ENCODE measurements at regions not wholly inside any gene's neighbourhood (a gene's known extent, or its start where the extent isn't known, plus 50 kb on each side); places are given as distances from the start of the nearest gene placed in this dataset.

GRCh38 chr15:70361106-70361505, 263.4 kb upstream of the TLE3 start:
- Histone ChIP-seq H3K79me2 (ENCODE audit: insufficient read depth, low read length) (no peaks in the 10 kb centered on the region), H2BK120ac (ENCODE audit: low read depth, low read length, poor library complexity, severe bottlenecking) (no peak overlapping the region), H2BK5ac (ENCODE audit: insufficient read length, low read length) (no peak overlapping the region), H3K4me2 (ENCODE audit: insufficient read depth, insufficient read length, low read length) (no peak overlapping the region), H3K9me3 (ENCODE audit: control insufficient read depth, low read depth, low read length) (no peaks in the 10 kb centered on the region), H3K27ac (ENCODE audit: insufficient read length, low read depth, low read length) (no peak overlapping the region), H3K23ac (ENCODE audit: insufficient read length, low read depth, low read length) (no peak overlapping the region), H4K20me1 (ENCODE audit: control insufficient read depth, insufficient read depth, insufficient read length) (no peaks in the 10 kb centered on the region), H2BK12ac (ENCODE audit: insufficient read length, low read depth, low read length) (no peak overlapping the region), H4K5ac (ENCODE audit: insufficient read length, low read depth, low read length) (no peak overlapping the region), H2AFZ (ENCODE audit: low read length) (no peak overlapping the region), H3T11ph (ENCODE audit: low read length) (no peak overlapping the region), H2AK5ac (ENCODE audit: insufficient read length, low read length) (no peak overlapping the region), H3K79me1 (ENCODE audit: insufficient read depth, low read depth, low read length, poor library complexity, severe bottlenecking) (no peaks in the 10 kb centered on the region), H2BK15ac (ENCODE audit: low read depth, low read length) (no peak overlapping the region), H4K91ac (ENCODE audit: insufficient read length, low read depth, low read length) (no peak overlapping the region), H4K8ac (replicated peaks; ENCODE audit: insufficient read length, low read depth, low read length) (no peak overlapping the region), H2BK20ac (ENCODE audit: low read depth, low read length, poor library complexity, severe bottlenecking) (no peak overlapping the region), H3K23me2 (ENCODE audit: insufficient read length, low read depth, low read length, poor library complexity, severe bottlenecking) (no peaks in the 10 kb centered on the region), H3K9ac (ENCODE audit: extremely low read depth, insufficient read length, low read length) (no peak overlapping the region), H3K56ac (ENCODE audit: insufficient read length, low read depth, low read length) (no peak overlapping the region), H3K27me3 (ENCODE audit: insufficient read depth, low read length) (no peaks in the 10 kb centered on the region), H3K14ac (ENCODE audit: insufficient read depth, low read length) (no peak overlapping the region), H3K4me1 (ENCODE audit: insufficient read depth, low read length) (no peaks in the 10 kb centered on the region), H3K18ac (ENCODE audit: insufficient read length, low read depth, low read length) (no peak overlapping the region), H3K4ac (ENCODE audit: low read depth, low read length) (no peak overlapping the region)
- Mint-ChIP-seq H3K36me3 (ENCODE audit: insufficient read depth in 1 of 3, low read depth in 3 of 3) (peaks cover 0 to 3% (median 0%) of the 10 kb centered on the region in 3 experiments; a peak in 1 of 7 replicates), H3K4me1 (peaks cover 15 to 22% of the 10 kb centered on the region in 2 experiments), H3K4me3 (no peak overlapping the region), H3K27me3 (ENCODE audit: low read depth) (peaks cover 2% of the 10 kb centered on the region; the same call in 1 of the 2 replicates), H3K9me3 (peaks cover 0 to 6% of the 10 kb centered on the region in 2 experiments; a peak in 3 of 5 replicates), H3K27ac (no peak overlapping the region)
- no peak for TF ChIP-seq CTCF (conservative IDR thresholded peaks at IDR 0.05)
- no peak for DNase-seq
- WGBS (ENCODE audit: extremely low coverage, insufficient read length, low lambda C conversion rate): no CpG with 5 or more reads among the region's 2 CpGs
